ENCODE measurements at regions not wholly inside any gene's neighbourhood (a gene's known extent, or its start where the extent isn't known, plus 50 kb on each side); places are given as distances from the start of the nearest gene placed in this dataset.

- TF ChIP-seq POLR2AphosphoS5 (IDR thresholded peaks at IDR 0.05) (no peak), CTCF (IDR thresholded peaks at IDR 0.05) (no peak), EP300 (IDR thresholded peaks at IDR 0.05) (no peak), POLR2A (IDR thresholded peaks at IDR 0.05) (no peak)
These were observed 574.3 kb upstream of the ZNF462 start for GRCh38 chr9:106288689-106289088.
